HCT116 (cell line): ENCODE measurements at regions not wholly inside any gene's neighbourhood (a gene's known extent, or its start where the extent isn't known, plus 50 kb on each side); places are given as distances from the start of the nearest gene placed in this dataset.

Source experiments
- ATAC-seq: fragments of 200-7000 bp; cut with Tn5 transposase; 2 replicates; pipeline ENCODE4 v1.9.1; 2020; ENCODE audit warnings: mild to moderate bottlenecking, moderate library complexity
- BruUV-seq: library from RNA; stranded (reverse); fragments of 400-500 nt; replicated peaks from 2 replicates; lab custom pipeline; 2021; lab: Mats Ljungman, UMichigan
- CTCF ChIA-PET: fragments of 300-600 bp; sonication (Branson Sonifier 250); formaldehyde crosslinking; loops from one replicate; lab custom pipeline; 2021; ENCODE audit warnings: antibody characterized with exemption; lab: Charles Lee
- POLR2A ChIA-PET: fragments of 300-600, 350-600 bp; sonication (Branson Sonifier 250); formaldehyde crosslinking; loops from one replicate; lab custom pipeline; 2021; ENCODE audit warnings: antibody characterized with exemption; lab: Charles Lee
- RAD21 ChIA-PET, 2 experiments: fragments of 300-600 bp; sonication (Branson Sonifier 250); formaldehyde crosslinking; loops; one replicate each; lab custom pipeline; 2023; ENCODE audit warnings: low total read pairs in 2 of 2; ENCODE audit not compliant: uncharacterized antibody in 2 of 2, unreplicated experiment in 2 of 2, low non-redundant PET in 1 of 2; lab: Charles Lee
- DNase-seq: peaks from one replicate; pipeline ENCODE4 v3.0.0-alpha.2; 2010; ENCODE audit warnings: low read depth, low spot score
- H2AFZ ChIP-seq: fragments of 200-600 bp; shearing (Covaris generic), sonication (generic); 2 replicates; pipeline ENCODE4 v1.6.1; 2017; ENCODE audit warnings: low read depth, mixed run types, mixed read lengths, antibody characterized with exemption, low read length; ENCODE audit not compliant: poor library complexity, severe bottlenecking
- H3K27ac ChIP-seq: 2 replicates; pipeline ENCODE4 v1.5.1; 2012; ENCODE audit warnings: low read depth, low read length
- H3K27me3 ChIP-seq: fragments of 200-600 bp; sonication (generic); 2 replicates; pipeline ENCODE4 v1.6.1; 2016; ENCODE audit warnings: mixed run types, low read length, mixed read lengths; ENCODE audit not compliant: insufficient read depth
- H3K36me3 ChIP-seq, 2 experiments: fragments of 200-500 bp in 1 of 2; fragments of 200-600 bp in 1 of 2; sonication (Bioruptor generic) in 1 of 2; sonication (generic) in 1 of 2; 2 replicates each; pipeline versions ENCODE4 v1.5.1 to v1.6.1; 2014 to 2016; ENCODE audit warnings: low read length in 2 of 2, inconsistent platforms in 1 of 2, mixed read lengths in 1 of 2, mixed run types in 1 of 2; ENCODE audit not compliant: insufficient read depth in 2 of 2, control insufficient read depth in 1 of 2
- H3K4me1 ChIP-seq, 2 experiments: fragments of 200-600 bp in 1 of 2; sonication (generic) in 1 of 2; 2 replicates each; pipeline versions ENCODE4 v1.5.1 to v1.6.1; 2012 to 2017; ENCODE audit warnings: low read length in 2 of 2, inconsistent platforms in 1 of 2, mild to moderate bottlenecking in 1 of 2, mixed read lengths in 1 of 2, mixed run types in 1 of 2, moderate library complexity in 1 of 2; ENCODE audit not compliant: insufficient read depth in 2 of 2, control insufficient read depth in 1 of 2
- H3K4me2 ChIP-seq: fragments of 200-600 bp; sonication (generic); 2 replicates; pipeline ENCODE4 v1.6.1; 2017; ENCODE audit warnings: mixed run types, low read length, mixed read lengths
- H3K4me3 ChIP-seq, 2 experiments: fragments of 200-600 bp in 1 of 2; sonication (generic) in 1 of 2; replicated peaks in 1 of 2; 2 replicates each; pipeline ENCODE4 v1.5.1; 2011 to 2016; ENCODE audit warnings: low read length in 2 of 2, control low read depth in 1 of 2, low read depth in 1 of 2, mild to moderate bottlenecking in 1 of 2, mixed read lengths in 1 of 2, mixed run types in 1 of 2
- H3K79me2 ChIP-seq: fragments of 200-600 bp; sonication (generic); 2 replicates; pipeline ENCODE4 v1.6.1; 2017; ENCODE audit warnings: mild to moderate bottlenecking, mixed run types, low read length, moderate library complexity, mixed read lengths; ENCODE audit not compliant: insufficient read depth
- H3K9ac ChIP-seq: fragments of 200-600 bp; sonication (generic); 2 replicates; pipeline ENCODE4 v1.6.1; 2016; ENCODE audit warnings: low read length, mixed read lengths
- H3K9me2 ChIP-seq: fragments of 200-600 bp; sonication (generic), shearing (Covaris generic); 2 replicates; pipeline ENCODE4 v1.6.1; 2017; ENCODE audit warnings: mixed run types, mild to moderate bottlenecking, moderate library complexity; ENCODE audit not compliant: insufficient read depth
- H3K9me3 ChIP-seq, 2 experiments: fragments of 200-500 bp in 1 of 2; fragments of 200-600 bp in 1 of 2; sonication (Bioruptor generic) in 1 of 2; sonication (generic) in 1 of 2; 2 replicates each; pipeline ENCODE4 v1.6.1; 2014 to 2017; ENCODE audit warnings: low read length in 2 of 2, mixed read lengths in 2 of 2, inconsistent platforms in 1 of 2, low read depth in 1 of 2, mild to moderate bottlenecking in 1 of 2, mixed run types in 1 of 2, moderate library complexity in 1 of 2; ENCODE audit not compliant: control insufficient read depth in 1 of 2, insufficient read depth in 1 of 2
- H4K20me1 ChIP-seq: fragments of 200-600 bp; sonication (generic), shearing (Covaris generic); 2 replicates; pipeline ENCODE4 v1.6.1; 2017; ENCODE audit warnings: mixed run types, mild to moderate bottlenecking, moderate library complexity; ENCODE audit not compliant: insufficient read depth
- CEBPB ChIP-seq: IDR thresholded peaks from 2 replicates; pipeline ENCODE4 v1.6.1; 2012; ENCODE audit warnings: low read depth
- CTCF ChIP-seq, 3 experiments: fragments of 200-600 bp in 1 of 3; sonication (generic) in 1 of 3; IDR thresholded peaks in 2 of 3; conservative IDR thresholded peaks in 1 of 3; 2 replicates each; pipeline ENCODE4 v1.5.1; 2012 to 2017; ENCODE audit warnings: low read depth in 2 of 3, low read length in 2 of 3, antibody characterized with exemption in 1 of 3, borderline replicate concordance in 1 of 3, control low read depth in 1 of 3, mild to moderate bottlenecking in 1 of 3, mixed read lengths in 1 of 3, mixed run types in 1 of 3, moderate library complexity in 1 of 3; ENCODE audit not compliant: insufficient read depth in 1 of 3
- JUND ChIP-seq: IDR thresholded peaks from 2 replicates; pipeline ENCODE4 v1.6.1; 2012
- SIN3A ChIP-seq: IDR thresholded peaks from 2 replicates; pipeline ENCODE4 v1.6.1; 2012; ENCODE audit warnings: low read depth
- TCF7L2 ChIP-seq: IDR thresholded peaks from 2 replicates; pipeline ENCODE4 v1.7.0; 2011; ENCODE audit warnings: borderline replicate concordance, inconsistent platforms; ENCODE audit not compliant: insufficient read depth, insufficient read length; ENCODE audit errors: extremely low read depth
- YY1 ChIP-seq: IDR thresholded peaks from 2 replicates; pipeline ENCODE4 v1.6.1; 2011; ENCODE audit warnings: low read length, low read depth, moderate library complexity, mild to moderate bottlenecking; ENCODE audit not compliant: insufficient replicate concordance; ENCODE audit errors: extremely low read depth
- ZNF274 ChIP-seq: fragments of 200-500 bp; sonication (Bioruptor generic); IDR thresholded peaks from 2 replicates; pipeline ENCODE4 v1.6.1; 2014; ENCODE audit warnings: mild to moderate bottlenecking, low read depth, low read length, inconsistent platforms
- intact Hi-C: fragments of 100-400 bp; cut with micrococcal nuclease; formaldehyde crosslinking; loops from 2 replicates; pipeline ENCODE4 v1.10.0; 2022
- TF ChIP-seq, protein P1 (sequence below): IDR thresholded peaks from 2 replicates; pipeline ENCODE4 v1.6.1; 2012; ENCODE audit warnings: low read depth

- no peaks in the 10 kb centered on the region for H3K9me3 ChIP-seq
- CTCF ChIA-PET = no interaction called here
- H3K4me2 ChIP-seq = no peak overlapping the region
- POLR2A ChIA-PET = no interaction called here
- H3K36me3 ChIP-seq = no peaks in the 10 kb centered on the region
- RAD21 ChIA-PET = no interaction called here
- no TSS peak for BruUV-seq
- H3K9me2 ChIP-seq = no peaks in the 10 kb centered on the region
- TF ChIP-seq CEBPB (no peak), CTCF (IDR thresholded peaks at IDR 0.05 in 2 of 3, conservative IDR thresholded peaks at IDR 0.05 in 1 of 3; ENCODE audit: borderline replicate concordance in 1 of 3, insufficient read depth in 1 of 3, low read depth in 2 of 3, low read length in 2 of 3) (no peak), JUND (no peak), ZNF274 (no peak), TCF7L2 (no peak), SIN3A (no peak), YY1 (no peak)
- TF ChIP-seq, protein P1, sequence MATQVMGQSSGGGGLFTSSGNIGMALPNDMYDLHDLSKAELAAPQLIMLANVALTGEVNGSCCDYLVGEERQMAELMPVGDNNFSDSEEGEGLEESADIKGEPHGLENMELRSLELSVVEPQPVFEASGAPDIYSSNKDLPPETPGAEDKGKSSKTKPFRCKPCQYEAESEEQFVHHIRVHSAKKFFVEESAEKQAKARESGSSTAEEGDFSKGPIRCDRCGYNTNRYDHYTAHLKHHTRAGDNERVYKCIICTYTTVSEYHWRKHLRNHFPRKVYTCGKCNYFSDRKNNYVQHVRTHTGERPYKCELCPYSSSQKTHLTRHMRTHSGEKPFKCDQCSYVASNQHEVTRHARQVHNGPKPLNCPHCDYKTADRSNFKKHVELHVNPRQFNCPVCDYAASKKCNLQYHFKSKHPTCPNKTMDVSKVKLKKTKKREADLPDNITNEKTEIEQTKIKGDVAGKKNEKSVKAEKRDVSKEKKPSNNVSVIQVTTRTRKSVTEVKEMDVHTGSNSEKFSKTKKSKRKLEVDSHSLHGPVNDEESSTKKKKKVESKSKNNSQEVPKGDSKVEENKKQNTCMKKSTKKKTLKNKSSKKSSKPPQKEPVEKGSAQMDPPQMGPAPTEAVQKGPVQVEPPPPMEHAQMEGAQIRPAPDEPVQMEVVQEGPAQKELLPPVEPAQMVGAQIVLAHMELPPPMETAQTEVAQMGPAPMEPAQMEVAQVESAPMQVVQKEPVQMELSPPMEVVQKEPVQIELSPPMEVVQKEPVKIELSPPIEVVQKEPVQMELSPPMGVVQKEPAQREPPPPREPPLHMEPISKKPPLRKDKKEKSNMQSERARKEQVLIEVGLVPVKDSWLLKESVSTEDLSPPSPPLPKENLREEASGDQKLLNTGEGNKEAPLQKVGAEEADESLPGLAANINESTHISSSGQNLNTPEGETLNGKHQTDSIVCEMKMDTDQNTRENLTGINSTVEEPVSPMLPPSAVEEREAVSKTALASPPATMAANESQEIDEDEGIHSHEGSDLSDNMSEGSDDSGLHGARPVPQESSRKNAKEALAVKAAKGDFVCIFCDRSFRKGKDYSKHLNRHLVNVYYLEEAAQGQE = no peak
- no peaks in the 10 kb centered on the region for H3K27me3 ChIP-seq
- H3K27ac ChIP-seq = no peak overlapping the region
- H2AFZ ChIP-seq = no peak overlapping the region
- H3K79me2 ChIP-seq = no peaks in the 10 kb centered on the region
- no peaks in the 10 kb centered on the region for H3K4me1 ChIP-seq
- DNase-seq = no peak
- intact Hi-C loops = no loop called here
- no peaks in the 10 kb centered on the region for H4K20me1 ChIP-seq
- H3K9ac ChIP-seq = no peak overlapping the region
- no peak overlapping the region for H3K4me3 ChIP-seq
- ATAC-seq = no peak
These were observed 257.8 kb upstream of the VLDLR start for GRCh38 chr9:2363781-2364180.
